Bronchial epithelial cell (primary cell): ENCODE measurements at regions not wholly inside any gene's neighbourhood (a gene's known extent, or its start where the extent isn't known, plus 50 kb on each side); places are given as distances from the start of the nearest gene placed in this dataset.
A peak's percentile ranks its signal among the peaks of the same experiment; 100 is the strongest.

Source experiments
- DNase-seq: peaks from one replicate; pipeline ENCODE4 v3.0.0-alpha.2; 2010; ENCODE audit warnings: low read depth
- FAIRE-seq: peaks from 2 replicates; lab custom pipeline; 2011; peaks lifted over from hg19 to GRCh38; lab: Jason Lieb, UNC
- H3K27me3 ChIP-seq: 2 replicates; pipeline ENCODE4 v1.5.1; 2011; ENCODE audit warnings: low read length; ENCODE audit not compliant: control insufficient read depth, insufficient read depth
- H3K36me3 ChIP-seq: 2 replicates; pipeline ENCODE4 v1.5.1; 2011; ENCODE audit warnings: low read length; ENCODE audit not compliant: control insufficient read depth, insufficient read depth
- H3K4me3 ChIP-seq: 2 replicates; pipeline ENCODE4 v1.5.1; 2011; ENCODE audit warnings: mild to moderate bottlenecking, low read depth, low read length, control low read depth
- CTCF ChIP-seq: IDR thresholded peaks from 2 replicates; pipeline ENCODE4 v1.5.1; 2011; ENCODE audit warnings: mild to moderate bottlenecking, moderate library complexity, low read length, control low read depth, inconsistent platforms; ENCODE audit not compliant: insufficient read depth, severe bottlenecking

- Histone ChIP-seq H3K36me3 (no peaks in the 10 kb centered on the region), H3K4me3 (no peak overlapping the region), H3K27me3 (no peaks in the 10 kb centered on the region)
- no peak for TF ChIP-seq CTCF
- DNase-seq (peak; percentile 30), FAIRE-seq (no peak)
Measured at GRCh38 chr2:58436872-58437271, 195.7 kb upstream of the FANCL start.

GRCh38 chr2:58435246-58435645, 194.1 kb upstream of the FANCL start:
- Histone ChIP-seq H3K4me3 (no peak overlapping the region), H3K36me3 (no peaks in the 10 kb centered on the region), H3K27me3 (no peaks in the 10 kb centered on the region)
- no peak for TF ChIP-seq CTCF
- DNase-seq (no peak), FAIRE-seq (no peak)

- no peak for FAIRE-seq
- Histone ChIP-seq H3K27me3 (no peaks in the 10 kb centered on the region), H3K4me3 (no peak overlapping the region), H3K36me3 (no peaks in the 10 kb centered on the region)
- no peak for TF ChIP-seq CTCF
- no peak for DNase-seq
Measured at GRCh38 chr2:58434692-58435091, 193.6 kb upstream of the FANCL start.

GRCh38 chr2:58432491-58433170, 191.5 kb upstream of the FANCL start:
- peaks cover 6% of the 10 kb centered on the region for H3K27me3 ChIP-seq
- H3K4me3 ChIP-seq: no peak overlapping the region
- no peak for TF ChIP-seq CTCF
- no peak for FAIRE-seq
- no peak for DNase-seq
- H3K36me3 ChIP-seq: no peaks in the 10 kb centered on the region

GRCh38 chr2:58429014-58429875, 188.1 kb upstream of the FANCL start:
- no peak for FAIRE-seq
- TF ChIP-seq CTCF: no peak
- no peak for DNase-seq
- Histone ChIP-seq H3K36me3 (no peaks in the 10 kb centered on the region), H3K4me3 (no peak overlapping the region), H3K27me3 (peaks cover 8% of the 10 kb centered on the region)
